DMS79 treated with DMSO at 0.1 percent for 48 hours (cell line): ENCODE measurements at regions not wholly inside any gene's neighbourhood (a gene's known extent, or its start where the extent isn't known, plus 50 kb on each side); places are given as distances from the start of the nearest gene placed in this dataset.
"Not testable (repeated sequence)": the region's sequence is repeated elsewhere in the genome, so short reads cannot be mapped to it uniquely, and the experiment has no call there.

Experiments
- DNase-seq: peaks from one replicate; lab custom pipeline; 2025; lab: John Stamatoyannopoulos, UW

DNA sequence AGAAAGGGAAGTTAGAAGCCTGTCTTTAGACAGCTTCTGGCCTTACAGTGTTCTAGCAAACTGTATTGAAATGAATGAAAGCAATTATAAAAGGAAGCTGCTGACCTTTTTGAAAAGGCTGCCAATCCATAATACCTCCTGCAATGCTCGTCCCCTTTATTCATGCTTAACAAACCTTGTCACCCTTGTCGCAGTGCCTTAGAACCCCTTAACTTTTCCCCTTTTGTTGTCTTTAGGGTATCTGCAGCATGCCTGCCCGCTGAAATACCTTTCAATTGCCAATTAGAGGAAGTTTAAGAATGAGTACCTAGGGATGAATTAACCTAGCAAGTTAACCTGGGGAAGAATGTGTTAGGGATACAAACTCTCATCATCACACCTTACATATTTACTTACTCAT is 731.2 kb downstream of the RERGL start:
- no peak for DNase-seq

DNA sequence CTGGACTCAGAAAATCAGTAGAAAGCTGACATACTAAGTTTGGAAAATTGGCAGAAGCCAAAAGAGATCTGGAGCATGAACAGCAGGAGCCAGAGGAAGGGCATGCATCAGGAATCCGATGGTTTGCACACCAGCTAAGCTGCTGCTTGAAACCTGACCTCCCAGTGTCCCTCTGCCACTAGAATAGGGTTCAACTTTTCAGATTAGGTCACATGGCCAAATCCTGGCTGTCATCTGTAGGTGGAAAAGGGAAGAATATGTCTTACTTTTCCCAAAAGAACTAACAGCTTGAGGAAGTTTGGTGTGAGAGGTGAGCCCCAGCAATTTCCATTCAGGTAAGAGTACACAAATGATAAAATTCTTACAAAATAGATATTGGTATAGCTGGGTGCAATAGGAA is 732.6 kb downstream of the RERGL start:
- DNase-seq: no peak

DNA sequence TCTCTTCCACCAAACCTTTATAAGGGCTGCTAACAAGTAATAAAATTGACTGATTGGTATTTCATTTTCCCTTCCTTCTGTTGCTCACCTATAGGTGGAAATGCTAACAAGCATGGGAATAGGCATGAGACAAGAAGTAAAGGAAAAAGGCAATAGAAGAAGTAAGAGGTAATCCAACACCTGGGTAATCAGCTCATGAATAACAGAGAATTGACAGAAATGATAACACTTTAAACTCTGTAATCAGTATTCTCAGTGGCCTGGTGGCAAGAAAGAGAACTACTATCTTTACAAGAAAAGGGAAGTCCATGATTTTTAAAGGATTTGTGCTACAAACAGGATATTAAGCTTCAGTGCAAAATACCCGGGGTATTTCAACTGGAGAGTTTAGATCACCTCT is 737.8 kb downstream of the RERGL start:
- DNase-seq: no peak

DNA sequence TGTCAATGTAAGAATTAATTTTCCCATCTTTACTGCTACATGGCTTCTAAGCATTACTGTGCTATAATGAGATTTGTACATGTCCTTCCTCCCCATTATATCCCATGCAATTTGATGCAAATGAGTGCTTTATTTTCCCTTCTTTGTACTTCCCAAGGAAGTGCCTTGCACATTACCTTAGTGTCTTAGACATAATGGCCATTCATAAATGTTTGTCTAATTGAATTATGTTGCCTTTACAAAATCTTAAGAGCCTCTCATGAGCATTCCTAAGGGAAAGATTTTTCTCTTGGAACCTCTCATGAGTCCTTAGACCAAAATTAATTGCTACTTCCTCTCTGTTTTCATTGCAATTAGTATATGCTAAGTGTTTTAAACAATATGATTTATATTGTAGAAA is 741.7 kb downstream of the RERGL start:
- peak; percentile 47 for DNase-seq

DNA sequence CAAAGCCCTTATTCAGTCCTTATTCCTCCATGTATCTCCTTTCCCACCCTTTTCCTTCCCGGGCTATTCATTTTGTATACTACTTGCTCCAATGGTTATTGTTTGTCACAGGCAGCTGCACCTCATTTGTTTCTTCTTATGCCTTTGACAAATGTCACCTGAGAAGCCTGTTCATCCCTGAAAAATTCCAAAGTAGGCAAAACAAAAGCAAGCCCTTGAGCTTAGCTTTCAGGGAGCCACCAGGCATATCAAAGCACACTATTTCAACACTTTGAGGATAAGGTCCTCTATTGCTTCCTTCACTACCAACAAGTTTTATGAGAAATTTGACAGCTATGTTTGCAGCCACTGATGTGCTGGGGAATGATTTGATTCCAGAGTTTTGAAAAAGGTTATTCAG is 738.7 kb upstream of the LMO3 start:
- no peak for DNase-seq

DNA sequence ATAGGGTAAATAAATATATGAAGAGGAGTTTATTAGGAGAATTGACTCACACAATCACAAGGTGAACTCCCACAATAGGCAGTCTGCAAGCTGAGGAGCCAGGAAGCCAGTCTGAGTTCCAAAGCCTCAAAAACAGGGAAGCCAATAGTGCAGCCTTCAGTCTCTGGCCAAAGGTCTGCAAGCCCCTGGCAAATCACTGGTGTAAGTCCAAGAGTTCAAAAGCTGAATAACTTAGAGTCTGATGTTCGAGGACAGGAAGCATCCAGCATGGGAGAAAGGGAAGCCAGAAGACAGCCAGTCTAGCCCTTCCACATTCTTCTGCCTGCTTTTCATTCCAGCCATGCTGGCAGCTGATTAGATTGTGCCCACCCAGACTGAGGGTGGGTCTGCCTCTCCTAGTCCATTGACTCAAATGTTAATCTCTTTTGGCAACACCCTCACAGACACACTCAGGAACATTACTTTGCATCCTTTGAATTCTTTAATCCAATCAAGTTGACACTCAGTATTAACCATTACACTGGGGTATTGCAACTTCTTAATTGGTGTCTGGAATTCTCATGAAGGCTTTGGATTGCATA is 736.5 kb upstream of the LMO3 start:
- no peak for DNase-seq

DNA sequence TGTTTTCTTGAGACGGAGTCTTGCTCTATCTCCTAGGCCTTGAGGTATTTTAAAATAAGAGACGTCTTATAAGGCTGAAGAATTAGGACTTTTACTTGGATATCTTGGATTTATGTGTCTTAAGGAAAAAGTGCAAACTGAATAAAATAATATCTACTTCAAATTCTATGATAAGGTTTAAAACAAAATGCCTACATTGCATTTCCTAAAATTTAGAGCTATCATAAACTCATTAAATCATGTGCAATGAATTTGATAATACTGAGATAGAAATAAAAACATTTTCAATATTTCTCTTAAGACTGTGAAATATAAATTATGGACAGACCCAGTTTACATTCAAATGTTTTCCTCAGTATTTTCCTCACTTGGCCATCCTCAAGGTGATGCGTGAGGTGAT is 729.5 kb upstream of the LMO3 start:
- no peak for DNase-seq

DNA sequence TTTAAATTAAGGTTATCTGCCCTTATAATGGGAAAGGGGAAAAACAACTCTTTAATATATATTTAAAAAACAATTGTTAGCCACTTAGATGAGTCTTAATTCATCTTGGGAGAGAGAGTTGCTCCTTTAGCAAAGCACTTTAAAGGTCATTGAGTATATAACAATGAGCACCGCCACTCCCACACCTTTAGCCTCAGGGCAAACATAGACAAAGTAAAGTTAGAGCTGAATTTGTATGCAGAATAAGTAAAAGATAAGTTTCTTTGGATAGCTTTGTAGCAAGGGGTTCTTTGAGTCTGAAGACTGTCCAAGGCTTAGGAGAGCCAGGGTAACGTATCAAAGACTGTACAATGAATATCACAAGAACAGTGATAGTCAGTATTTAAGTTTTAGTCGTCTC is 728.8 kb upstream of the LMO3 start:
- DNase-seq: no peak

DNA sequence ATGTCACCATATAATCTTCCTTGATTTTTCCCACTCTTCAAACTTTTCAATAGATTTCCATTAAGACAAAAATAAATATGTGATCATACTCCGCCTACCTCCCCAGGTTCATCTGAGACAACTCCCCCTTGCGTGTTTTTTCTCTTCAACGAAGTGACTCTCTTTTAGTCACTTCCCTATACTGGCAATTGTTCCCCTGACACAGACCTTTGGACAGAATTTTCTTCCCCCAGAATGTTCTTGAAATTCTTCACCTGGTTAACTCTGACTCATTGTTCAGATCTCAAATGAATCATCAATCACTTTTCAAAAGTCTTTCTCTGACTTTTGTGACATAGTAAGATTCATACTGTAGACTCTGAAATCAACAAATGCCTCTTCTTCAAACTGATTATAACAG is 727.3 kb upstream of the LMO3 start:
- DNase-seq: no peak

DNA sequence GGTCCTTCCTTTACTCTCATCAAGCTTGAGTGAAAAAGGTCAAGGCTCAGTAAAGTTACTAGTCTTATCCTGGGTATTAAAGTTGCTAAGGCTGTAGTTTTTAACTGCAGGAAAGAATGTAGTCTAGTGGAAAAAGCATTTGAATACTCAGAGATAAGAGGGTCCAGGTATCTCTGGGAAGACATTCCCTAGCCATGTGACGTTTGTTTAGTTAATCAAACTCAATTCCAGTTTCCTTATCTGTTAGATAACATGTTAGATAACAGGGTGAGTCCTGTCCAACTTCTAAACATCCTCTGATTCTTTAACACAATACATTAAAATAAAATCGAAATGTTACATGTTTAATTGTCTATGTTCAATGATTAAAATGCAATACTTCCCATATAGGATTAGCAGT is 720.7 kb upstream of the LMO3 start:
- DNase-seq: no peak

DNA sequence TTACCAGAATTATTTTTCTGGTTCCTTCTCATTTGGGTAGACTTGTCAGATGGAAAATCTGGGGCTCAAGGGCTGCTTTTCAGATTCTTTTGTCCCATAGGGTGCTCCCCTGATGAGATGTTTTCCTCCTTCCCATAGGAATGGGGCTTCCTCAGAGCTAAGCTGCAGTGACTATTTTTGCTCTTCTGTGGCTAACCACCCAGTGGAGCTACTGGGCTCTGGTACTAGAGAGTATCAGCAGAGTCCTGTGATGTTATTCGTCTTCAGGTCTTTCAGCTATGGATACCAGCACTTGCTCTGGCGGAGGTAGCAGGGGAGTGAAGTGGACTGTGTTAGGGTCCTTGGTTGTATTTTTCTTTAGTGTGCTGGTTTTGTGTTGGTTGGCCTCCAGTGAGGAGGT is 716.1 kb upstream of the LMO3 start:
- no peak for DNase-seq

DNA sequence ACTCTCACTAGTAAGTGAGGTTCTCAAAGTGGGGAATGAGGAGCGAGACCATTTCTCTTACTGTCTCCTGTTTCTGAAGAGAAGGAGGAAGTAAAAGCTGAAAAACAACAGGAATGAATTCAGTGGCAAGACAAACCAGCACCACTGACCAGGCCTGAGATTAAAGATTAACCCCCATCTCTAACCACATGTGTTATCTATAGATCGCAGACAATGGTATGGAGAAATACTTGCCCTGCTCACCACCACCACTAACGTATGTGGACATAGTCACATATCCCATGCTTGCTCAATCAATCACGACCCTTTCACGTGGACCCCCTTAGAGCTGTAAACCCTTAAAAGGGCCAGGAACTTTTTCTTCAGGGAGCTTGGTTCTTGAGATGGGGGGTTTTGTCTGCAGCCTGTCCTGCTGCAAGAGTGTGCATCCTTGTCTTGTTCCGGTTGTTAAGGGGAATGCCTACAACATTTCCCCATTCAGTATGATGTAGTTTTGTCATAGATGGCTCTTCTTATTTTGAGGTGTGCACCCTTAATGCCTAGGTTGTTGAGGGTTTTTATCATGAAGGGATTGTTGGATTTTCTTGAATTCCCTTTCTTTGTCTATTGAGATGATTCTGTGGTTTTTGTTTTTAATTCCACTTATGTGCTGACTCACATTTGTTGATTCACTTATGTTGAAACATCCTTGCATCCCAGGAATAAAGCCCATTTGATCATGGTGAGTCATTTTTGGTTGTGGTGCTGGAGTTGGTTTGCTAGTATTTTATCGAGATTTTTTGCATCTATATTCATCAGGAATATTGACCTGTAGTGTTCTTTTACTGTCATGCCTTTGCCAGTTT is 698.8 kb upstream of the LMO3 start:
- no peak for DNase-seq

DNA sequence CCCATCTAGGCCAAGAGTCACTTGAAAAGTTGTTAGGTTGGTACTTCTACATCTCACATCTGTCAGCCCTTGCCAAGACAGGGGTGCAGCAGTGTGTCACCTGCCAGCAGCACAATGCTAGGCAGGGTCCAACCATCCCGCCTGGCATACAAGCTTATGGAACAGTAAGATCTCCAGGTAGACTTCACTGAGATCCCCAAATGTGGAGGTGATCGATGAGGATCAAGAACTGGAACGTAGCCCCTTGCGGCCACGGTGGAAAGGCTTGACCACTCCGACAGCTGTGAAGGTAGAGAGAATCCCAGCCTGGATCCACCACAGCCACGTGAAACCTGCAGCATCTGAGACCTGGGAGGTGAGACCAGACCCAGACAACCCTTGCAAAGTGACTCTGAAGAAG is 696.0 kb upstream of the LMO3 start:
- no peak for DNase-seq

DNA sequence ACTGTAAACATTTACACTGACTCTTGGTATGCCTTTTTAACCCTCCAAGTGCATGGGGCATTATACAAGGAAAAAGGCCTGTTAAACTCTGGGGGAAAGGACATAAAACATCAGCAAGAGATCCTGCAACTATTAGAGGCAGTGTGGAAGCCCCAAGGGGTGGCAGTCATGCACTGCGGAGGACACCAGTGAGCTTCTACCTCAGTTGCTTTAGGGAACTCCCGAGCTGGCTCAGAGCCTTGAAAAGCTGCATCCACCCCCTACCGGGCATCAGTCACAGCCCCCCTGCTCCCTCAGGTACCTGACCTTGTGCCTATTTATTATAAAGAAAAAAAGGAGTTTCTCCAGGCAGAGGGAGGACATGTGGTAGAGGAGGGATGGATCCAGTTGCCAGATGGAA is 695.6 kb upstream of the LMO3 start:
- no peak for DNase-seq

DNA sequence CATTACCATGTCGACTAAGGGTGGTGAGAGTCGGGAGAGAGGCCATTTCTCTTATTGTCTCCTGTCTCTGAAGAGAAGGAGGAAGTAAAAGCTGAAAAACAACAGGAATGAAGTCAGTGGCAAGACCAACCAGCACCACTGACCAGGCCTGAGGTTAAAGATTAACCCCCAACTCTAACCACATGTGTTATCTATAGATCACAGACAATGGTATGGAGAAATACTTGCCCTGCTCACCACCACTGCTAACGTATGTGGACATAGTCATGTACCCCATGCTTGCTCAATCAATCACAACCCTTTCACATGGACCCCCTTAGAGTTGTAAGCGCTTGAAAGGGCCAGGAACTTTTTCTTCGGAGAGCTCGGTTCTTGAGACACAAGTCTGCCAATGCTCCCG is 690.9 kb upstream of the LMO3 start:
- no peak for DNase-seq

DNA sequence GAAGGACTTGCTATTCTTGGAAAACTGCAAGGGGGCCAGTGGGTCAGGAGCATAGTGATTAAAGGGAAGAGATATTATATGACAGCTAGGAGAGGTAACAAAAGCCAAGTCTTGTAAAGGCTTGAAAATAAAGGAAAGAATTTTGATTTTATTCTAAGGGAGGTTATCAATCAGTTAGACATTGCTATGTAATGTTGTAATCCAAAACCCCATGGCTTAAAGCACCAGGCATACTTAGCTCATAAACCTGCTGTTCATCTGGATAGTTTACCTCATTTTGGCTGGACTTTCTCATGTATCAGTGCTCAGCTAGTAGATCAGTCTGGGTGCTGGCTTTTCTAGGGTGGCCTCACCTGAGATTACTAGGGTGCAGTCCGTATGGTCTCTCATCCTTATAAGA is 680.9 kb upstream of the LMO3 start:
- DNase-seq: no peak

DNA sequence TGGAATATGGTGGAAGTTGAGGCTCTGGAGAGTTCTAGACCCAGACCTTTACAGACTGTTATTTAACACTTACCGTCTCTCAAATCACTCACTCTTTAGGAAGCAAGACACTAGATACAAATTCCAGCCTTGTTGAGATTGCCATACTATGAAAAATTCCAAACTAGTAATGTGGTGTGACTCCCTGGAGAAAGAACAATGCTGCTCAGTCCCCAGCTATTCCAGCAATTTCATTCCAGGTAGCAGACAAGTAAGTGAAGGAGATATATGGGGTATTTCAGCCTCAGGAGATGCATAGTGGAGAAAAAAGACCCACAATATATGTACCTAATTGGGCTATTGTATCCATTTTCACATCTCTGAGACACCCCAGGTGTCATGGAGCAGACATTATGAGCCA is 678.9 kb upstream of the LMO3 start:
- no peak for DNase-seq

DNA sequence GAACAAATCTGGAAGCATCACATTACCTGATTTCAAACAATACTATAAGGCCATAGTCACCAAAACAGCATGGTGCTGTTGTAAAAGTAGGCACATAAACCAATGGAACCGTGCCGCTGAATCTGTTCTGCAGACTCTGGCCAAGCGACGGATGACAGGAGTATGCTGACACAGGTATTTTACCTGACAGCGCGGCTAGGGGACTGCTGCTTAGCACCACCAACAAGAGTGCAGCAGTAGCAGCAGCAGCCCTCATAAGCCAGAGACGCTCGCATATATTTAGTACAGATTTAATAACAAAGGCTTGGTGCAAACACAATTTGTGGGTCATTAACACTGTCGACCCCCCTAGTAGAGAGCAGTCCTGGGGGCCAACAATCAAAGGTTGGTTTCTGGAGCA is 677.6 kb upstream of the LMO3 start:
- no peak for DNase-seq

DNA sequence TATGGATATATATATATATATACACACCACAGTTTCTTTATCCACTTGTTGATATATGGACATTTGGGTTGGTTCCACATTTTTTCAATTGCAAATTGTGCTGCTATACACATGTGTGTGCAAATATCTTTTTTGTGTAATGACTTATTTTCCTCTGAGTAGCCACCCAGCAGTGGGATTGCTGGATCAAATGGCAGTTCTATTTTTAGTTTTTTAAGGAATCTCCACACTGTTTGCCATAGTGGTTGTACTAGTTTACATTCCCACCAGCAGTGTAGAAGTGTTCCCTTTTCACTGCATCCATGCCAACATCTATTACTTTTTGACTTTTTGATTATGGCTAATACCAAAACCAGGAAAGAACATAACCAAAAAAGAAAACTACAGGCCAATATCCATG is 676.2 kb upstream of the LMO3 start:
- not testable (repeated sequence) for DNase-seq

DNA sequence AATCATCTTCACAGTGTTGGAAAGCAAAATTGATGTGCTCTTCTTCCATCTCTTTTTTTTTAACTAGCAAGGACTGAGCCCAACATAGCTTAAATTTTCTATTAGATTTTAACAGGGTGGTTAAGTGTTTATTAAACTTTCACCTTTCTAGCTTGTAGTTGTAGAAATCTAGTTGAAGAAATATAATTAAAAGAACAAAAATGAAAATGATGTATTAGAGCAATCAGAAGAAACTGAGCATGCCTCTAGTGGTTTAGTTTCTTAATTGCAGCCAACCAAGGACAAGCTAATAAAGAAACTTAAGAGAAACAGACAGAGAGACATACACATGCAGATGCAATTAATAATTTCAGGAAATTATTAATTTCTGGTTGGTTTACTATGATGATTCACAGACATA is 673.0 kb upstream of the LMO3 start:
- no peak for DNase-seq

DNA sequence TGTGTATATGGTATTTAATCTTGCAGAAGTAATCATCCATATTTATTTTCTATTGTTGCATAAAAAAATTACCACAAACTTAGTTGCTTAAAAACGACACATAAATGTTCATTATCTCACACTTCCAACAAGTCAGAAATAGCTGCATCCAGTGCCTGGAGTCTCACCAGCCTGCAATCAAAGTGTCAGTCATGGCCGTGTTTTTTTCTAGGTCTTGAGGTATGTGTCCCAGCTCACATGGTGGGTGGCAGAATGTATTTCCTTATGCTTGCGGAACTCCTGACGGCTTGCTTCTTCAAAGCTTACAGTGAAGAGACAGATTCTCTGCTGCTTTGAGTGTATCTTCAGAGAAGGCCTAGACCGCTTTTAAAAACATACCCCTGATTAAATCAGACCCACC is 670.2 kb upstream of the LMO3 start:
- no peak for DNase-seq

DNA sequence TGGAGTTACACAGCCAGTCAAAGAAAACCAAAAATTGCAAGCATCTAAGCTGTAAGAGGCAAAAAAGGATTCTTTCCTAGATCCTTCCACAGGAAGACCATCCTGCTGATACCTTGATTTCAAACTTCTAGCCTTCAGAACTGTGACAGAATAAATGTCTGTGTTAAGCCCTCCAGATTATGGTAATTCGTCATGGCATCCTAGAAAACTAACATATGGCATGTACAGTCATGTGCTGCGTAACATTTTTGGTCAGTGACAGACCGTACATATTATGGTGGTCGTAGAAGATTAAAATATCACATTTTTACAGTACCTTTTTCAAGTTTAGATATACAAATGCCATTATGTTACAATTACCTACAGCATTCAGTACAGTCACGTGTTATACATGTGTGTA is 660.9 kb upstream of the LMO3 start:
- DNase-seq: no peak

DNA sequence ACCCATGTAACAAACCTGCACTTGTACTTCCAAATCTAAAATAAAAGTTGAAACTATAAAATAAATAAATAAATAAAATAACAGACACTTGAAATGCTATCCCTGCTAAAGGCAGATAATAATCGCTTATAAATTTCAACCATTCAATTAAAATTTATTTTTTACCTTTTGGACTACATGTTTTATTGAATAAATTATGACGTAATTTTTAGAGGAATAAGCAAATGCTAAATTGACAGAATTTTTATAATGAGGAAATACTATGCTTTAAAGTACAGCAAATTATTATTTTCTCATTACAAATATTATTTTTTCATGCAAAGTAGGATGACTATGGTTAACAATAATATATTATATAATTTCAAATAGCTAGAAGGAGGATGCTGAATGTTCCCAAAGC is 658.6 kb upstream of the LMO3 start:
- DNase-seq: no peak

DNA sequence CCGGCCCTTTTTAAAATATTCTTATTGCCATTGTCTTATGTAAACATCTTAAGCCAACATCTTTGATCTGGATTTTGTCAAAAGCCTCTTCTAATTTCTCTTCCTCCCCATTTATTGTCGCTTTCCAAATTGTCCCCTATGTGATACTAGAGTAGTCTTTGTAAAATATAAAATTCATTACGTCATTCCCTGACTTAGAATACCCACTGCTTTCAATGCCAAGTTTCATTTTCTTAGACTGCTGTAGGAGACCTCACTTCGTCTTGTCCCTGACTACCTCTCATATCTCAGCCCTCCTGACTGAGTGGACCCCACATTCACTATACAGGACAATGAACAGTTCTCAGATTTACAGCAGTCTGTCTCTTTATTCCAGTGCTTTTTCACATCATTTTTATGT is 633.9 kb upstream of the LMO3 start:
- no peak for DNase-seq
